Suppressor macrophage treated with lipopolysaccharide for 4 hours (primary cell): ENCODE measurements at regions not wholly inside any gene's neighbourhood (a gene's known extent, or its start where the extent isn't known, plus 50 kb on each side); places are given as distances from the start of the nearest gene placed in this dataset.

ENCODE experiments used
- DNase-seq: peaks from one replicate; pipeline ENCODE4 v3.0.0-alpha.2; 2020

GRCh38 chr1:106022312-106022902 lies 1034.1 kb upstream of the PRMT6 start:
- DNase-seq, result peak; percentile 9

- no peak for DNase-seq
Measured at GRCh38 chr1:106027871-106028270, 1028.6 kb upstream of the PRMT6 start.

GRCh38 chr1:106037526-106037925 lies 1018.9 kb upstream of the PRMT6 start:
- no peak for DNase-seq

- no peak for DNase-seq
Measured at GRCh38 chr1:106038260-106038659, 1018.2 kb upstream of the PRMT6 start.

GRCh38 chr1:106043971-106044370 lies 1012.5 kb upstream of the PRMT6 start:
- DNase-seq, result no peak

- DNase-seq, result no peak
Measured at GRCh38 chr1:106047210-106047609, 1009.3 kb upstream of the PRMT6 start.

GRCh38 chr1:106049595-106049994 lies 1006.9 kb upstream of the PRMT6 start:
- no peak for DNase-seq

GRCh38 chr1:106055855-106056254 lies 1000.6 kb upstream of the PRMT6 start:
- no peak for DNase-seq

- DNase-seq, result no peak
Measured at GRCh38 chr1:106061586-106062495, 994.6 kb upstream of the PRMT6 start.

- no peak for DNase-seq
Measured at GRCh38 chr1:106063510-106063909, 993.0 kb upstream of the PRMT6 start.

GRCh38 chr1:106072909-106073600 lies 983.4 kb upstream of the PRMT6 start:
- no peak for DNase-seq

GRCh38 chr1:106080608-106081325 lies 975.7 kb upstream of the PRMT6 start:
- DNase-seq, result no peak

- no peak for DNase-seq
Measured at GRCh38 chr1:106111044-106111443, 945.4 kb upstream of the PRMT6 start.

- no peak for DNase-seq
Measured at GRCh38 chr1:106113851-106114250, 942.6 kb upstream of the PRMT6 start.

- DNase-seq, result no peak
Measured at GRCh38 chr1:106120789-106121188, 935.7 kb upstream of the PRMT6 start.

GRCh38 chr1:106121728-106122127 lies 934.7 kb upstream of the PRMT6 start:
- DNase-seq, result no peak

- no peak for DNase-seq
Measured at GRCh38 chr1:106134561-106134960, 921.9 kb upstream of the PRMT6 start.

GRCh38 chr1:106173101-106173500 lies 883.4 kb upstream of the PRMT6 start:
- DNase-seq, result no peak

GRCh38 chr1:106178791-106179190 lies 877.7 kb upstream of the PRMT6 start:
- DNase-seq, result no peak

GRCh38 chr1:106181866-106182265 lies 874.6 kb upstream of the PRMT6 start:
- DNase-seq, result no peak

- no peak for DNase-seq
Measured at GRCh38 chr1:106185089-106185488, 871.4 kb upstream of the PRMT6 start.

GRCh38 chr1:106189780-106190179 lies 866.7 kb upstream of the PRMT6 start:
- no peak for DNase-seq

- no peak for DNase-seq
Measured at GRCh38 chr1:106194206-106194605, 862.3 kb upstream of the PRMT6 start.
